GM19239 (cell line): ENCODE measurements at regions not wholly inside any gene's neighbourhood (a gene's known extent, or its start where the extent isn't known, plus 50 kb on each side); places are given as distances from the start of the nearest gene placed in this dataset.

ENCODE experiments used
- DNase-seq: peaks from one replicate; pipeline ENCODE4 v3.0.0; 2011; ENCODE audit warnings: low spot score; ENCODE audit not compliant: insufficient read length
- FAIRE-seq: peaks from 2 replicates; lab custom pipeline; 2011; peaks lifted over from hg19 to GRCh38; lab: Jason Lieb, UNC

DNA sequence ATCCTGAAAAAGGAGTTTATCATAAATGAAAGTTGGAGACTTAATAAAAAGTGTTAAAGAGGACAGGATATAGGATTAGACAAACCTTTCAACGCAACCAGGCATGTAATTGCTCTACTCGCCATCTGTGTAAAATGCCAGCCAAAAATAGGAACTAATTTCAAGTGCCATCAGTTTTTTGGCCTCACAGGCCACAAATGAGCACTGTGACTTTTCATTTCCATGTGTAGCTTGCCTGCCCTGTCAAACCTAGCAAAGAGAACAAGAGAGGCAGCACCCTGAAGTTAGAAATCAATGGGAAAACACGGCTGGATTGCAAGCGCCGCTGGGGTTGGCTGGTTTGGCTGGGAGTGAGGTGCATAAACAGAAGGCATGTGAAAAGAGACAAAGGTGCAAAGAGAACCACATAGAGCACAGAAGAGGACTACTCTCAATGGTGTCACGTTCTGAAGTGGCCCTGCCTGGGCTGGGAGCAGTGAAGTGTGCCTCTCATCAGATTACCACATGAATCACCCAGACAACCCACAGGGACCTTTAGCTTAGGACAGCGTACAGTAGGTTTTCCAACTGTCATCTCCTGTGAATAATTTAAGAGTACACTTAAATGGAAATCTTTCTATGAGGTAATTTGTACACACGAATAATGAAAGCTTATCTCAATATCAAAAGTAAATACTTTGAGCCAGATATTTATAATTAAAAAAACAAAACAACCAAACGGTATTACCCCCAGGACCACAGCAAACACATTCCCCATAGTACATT lies 78.0 kb upstream of the NHSL1 start:
- DNase-seq (no peak), FAIRE-seq (no peak)

DNA sequence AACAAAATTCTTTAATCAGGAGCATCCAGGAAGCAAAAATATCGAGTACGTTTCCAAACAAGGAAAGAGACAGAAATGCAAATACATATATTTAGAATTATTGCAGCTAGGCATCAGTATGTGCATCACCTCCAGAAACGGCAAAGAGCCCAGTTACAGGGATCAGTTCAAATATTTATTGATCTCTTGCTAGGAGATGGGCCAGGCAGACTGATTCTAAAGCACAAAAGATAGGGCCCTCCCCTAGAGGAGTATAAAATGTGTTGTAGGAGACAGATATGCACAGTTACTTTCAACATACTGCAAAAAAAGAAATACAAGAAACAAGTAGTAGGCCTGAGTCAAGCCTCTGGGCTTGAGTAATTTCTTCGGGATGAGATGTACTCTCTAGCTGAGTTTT lies 80.7 kb upstream of the NHSL1 start:
- FAIRE-seq (no peak), DNase-seq (no peak)

DNA sequence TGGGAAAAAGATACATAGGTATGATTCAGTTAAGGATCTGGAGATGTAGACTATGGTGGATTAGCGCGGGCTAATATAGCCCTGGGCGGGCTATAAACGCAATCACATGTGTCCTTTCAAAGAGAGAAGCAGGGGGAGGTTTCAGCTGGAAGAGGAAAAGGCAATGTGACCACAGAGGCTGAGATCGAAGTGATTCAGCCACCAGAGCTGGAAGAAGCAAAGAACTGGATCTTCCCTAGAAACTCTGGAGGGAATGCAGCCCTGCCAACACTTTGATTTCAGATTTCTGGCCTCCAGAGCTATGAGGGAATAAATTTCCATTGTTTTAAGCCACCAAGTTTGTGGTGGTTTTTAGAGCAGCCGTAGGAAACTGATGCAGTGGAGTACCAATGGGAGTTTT lies 81.5 kb upstream of the NHSL1 start:
- FAIRE-seq (no peak), DNase-seq (no peak)

DNA sequence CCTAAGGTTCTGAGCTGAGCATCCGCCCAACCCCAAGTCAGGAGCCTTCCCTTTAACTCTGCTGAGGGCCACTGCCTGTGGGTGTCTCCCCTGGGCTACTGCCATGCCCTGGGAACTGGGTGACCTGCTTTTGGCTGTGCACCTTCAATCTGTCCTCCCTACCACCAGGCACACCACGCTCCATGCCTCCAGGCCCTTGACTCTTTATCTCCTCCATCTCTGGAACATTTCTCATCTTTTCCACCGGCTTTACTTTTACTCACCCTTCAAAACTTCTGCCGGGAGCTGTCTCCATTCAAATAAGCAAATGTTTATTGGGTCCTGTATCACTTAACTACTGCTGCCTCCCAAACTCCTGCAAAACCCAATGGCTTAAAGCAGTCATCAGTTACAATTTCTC lies 83.3 kb upstream of the NHSL1 start:
- no peak for DNase-seq
- FAIRE-seq, result no peak

DNA sequence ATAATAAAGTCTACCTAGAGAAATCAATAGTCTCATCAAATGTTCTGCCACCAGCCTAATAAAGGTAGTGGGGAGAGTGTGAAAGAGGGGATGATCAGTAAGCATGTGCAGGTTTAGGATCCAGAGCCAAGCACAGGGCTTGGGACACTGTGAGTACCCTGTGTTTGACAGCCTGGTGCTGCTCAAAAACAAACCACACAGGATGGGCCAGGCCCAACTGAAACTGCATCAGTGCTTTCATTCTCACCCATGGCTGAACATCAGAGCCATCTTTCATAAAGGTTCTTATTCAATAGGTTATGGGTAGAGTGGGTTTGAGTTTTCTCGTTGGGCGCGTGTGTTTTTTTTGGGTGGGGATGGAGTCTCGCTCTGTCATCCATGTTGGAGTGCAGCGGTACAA lies 87.3 kb upstream of the NHSL1 start:
- FAIRE-seq (no peak), DNase-seq (no peak)

DNA sequence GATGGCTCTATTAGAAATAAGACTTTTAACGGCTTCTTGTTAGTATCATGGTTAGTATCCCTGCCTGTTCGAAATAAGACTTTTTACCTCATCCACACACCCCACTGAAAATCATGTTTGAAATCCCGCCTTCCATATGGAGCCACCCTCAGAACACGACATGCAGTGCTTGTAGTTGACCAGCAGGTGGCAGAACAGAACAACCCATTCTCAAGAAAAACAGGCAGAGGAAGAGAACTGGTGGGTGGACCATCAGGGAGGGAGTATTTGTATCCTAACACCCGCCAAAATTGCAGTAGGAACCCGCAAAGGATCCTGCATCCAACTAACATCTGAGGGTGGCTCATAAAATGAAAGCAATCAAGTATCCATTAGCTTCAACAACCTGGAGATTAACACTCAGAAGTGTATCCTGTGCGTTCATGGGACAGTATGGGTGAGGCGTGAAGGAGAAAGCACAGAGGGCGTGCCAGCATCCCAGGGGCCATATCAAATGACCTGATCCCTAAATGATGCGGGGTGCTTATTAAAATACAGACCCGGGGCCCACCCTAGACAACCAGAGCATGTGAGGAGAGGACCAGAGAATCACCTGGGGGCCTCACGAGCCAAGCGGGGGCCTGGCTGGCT lies 89.6 kb upstream of the NHSL1 start:
- FAIRE-seq, result peak; percentile 93
- peak; percentile 42 for DNase-seq

DNA sequence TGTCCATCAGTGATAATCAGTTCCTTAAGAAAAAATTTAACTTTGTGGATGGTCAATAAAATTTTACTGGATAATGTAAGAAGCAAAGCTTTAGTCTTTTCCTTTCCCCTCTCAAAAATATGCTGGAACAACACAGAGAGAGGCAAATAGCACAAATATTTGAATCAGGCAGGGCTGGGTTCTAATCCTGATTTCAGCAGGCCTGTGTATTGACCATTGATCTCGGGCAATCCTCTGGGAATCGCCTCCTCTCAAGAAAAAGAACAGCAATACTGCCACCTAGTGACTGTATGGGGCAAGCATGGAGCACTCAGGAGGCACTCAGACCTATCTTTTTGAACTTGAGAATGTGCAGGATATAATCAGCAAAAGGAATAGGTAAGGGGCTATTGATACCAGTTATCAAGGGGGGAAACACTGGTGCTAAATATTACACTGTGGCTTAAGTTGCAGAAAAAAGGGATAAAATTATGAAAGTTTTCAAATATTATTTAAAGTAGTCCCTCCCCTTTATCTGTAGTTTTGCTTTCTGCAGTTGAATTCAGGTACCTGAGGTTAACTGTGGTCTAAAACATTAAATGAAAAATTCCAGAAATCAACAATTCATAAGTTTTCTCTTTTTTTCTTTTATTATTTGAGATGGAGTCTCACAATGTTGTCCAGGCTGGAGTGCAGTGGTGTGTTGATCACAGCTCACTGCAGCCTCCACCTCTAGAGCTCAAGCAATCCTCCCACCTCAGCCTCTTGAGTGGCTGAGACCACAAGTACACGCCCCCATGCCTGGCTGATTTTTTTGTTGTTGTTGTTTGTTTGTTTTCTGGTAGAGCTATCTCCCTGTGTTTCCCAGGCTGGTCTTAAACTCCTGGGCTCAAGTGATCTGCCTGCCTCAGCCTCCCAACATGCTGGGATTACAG lies 91.8 kb upstream of the NHSL1 start:
- FAIRE-seq, result peak; percentile 86
- no peak for DNase-seq

DNA sequence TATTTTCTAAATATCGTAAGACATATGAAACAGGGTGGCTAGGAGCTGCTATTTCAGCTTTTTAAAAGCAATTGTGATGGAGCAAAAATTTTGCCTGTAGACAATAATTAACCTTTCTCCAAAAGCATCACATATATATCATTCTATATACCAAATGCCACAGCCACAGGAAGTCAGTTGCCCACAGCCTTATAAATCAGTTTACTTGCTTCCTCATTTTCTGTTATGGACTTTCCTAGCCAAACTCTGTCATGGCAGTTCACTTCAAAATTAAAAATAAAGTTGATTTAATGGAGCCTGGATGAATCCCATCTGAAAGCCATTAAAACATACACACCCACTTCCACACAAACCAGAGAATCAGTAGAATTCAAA lies 93.4 kb upstream of the NHSL1 start:
- no peak for FAIRE-seq

DNA sequence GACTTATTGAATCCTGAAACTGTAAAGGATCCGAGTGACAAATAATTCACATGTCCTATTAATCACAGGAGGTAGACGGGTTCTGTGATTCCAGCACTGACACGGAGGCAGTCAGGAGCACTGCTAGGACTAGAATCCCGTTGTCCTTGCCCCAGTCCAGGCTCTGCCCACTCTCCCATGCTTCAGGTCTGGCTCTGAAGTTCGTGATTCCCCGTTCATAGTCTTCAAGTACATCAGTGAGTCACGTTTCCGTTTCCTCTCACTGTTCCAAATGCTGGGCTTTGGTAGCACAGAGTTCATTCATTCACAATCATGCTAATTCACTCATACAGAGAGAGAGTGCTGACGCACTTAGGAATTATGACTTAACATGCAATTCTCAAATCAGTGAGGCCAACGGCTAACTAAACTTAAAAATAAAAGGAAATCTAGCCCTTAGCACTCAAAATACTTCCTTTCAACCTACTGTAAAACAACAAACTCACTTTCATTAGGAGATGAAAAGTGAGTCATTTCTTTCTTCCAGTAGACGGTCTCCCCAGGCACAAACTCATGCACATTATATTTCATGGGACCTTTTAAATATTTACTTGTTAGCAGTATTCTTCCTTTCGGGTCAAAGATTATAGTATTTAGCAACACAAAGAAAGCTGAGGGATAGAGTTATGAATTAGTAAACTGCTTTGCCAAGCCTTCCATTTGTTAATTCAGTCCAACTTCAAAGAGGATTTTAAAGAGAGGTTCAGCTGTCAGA lies 94.0 kb upstream of the NHSL1 start:
- FAIRE-seq (peak; percentile 92), DNase-seq (peak; percentile 26)

More for the DNA sequence above, 93.4 kb upstream of the NHSL1 start:
- DNase-seq, result no peak

DNA sequence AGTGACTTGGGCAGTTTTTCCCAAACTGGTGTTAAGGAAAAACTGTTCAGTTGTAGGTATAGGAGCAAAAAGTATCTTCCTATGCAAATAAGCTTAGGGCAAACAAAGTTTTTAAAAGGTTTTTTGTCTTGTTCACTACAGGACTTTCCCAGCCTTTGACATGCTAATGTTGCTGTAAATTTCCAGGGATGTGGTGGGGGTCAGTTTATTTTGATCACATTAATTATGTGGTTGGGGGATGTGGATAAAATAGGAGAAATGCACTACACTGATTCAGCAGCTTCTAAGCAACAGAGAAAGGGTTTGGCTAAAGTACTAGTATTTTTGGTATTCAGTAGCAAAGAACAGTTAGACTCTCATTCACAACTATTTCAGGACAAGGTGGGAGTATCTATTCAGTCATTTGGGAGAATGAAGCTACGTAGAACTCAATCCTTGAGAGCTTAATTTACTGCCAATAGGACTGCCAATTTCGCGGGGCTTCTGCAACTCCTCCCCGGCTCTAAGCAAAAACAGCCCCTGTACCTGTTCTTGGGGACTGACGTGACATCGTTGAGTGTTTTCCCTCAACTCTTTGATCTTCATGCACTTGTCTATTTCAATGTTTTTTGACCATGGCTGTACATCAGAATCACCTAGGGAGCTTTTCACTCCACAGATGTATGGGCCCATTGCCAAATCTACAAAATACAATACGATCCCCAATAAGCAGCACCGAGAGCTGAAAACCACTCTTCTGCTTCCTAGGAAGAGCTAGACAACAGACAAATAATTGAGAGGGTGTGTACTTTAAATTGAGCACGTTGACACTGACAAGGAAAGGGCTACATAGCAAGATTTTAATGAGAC lies 94.8 kb upstream of the NHSL1 start:
- FAIRE-seq, result no peak
- no peak for DNase-seq

DNA sequence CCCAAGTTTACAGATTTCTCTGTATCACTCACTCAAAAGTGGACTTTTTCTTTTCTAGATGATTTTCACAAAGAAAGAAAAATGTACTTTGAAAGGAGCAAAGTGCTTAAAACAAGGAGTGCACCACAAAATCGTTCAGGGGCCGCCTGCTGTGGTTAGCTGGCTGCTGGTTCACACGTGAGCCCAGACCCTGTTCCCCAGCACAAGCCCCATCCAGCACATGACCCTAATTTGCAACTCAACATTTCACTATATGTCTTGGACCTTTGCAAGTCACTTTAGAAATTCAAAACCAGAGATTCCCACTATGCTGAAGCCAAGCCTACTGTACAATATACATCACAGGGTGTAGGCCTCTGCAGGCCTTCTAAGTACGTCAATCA lies 95.5 kb upstream of the NHSL1 start:
- DNase-seq (no peak), FAIRE-seq (no peak)

DNA sequence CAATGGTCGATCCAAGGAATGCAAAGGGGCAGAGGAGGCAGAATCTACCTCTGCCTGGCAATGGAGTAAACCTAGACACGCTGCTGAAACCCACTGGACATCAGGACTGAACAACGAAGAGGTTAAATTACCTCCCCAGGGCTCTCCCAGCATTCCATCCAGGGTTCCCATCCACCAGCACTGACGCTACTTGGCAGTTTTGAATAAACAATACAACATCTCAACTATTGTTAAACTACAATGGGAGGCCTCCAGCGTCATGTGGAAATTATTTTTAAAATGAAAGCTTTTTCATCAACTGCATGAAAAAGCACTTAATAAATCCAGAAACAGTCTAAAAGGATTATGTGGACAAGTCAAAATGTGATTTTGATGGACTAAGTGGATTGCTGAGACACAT lies 96.8 kb upstream of the NHSL1 start:
- no peak for DNase-seq
- no peak for FAIRE-seq

DNA sequence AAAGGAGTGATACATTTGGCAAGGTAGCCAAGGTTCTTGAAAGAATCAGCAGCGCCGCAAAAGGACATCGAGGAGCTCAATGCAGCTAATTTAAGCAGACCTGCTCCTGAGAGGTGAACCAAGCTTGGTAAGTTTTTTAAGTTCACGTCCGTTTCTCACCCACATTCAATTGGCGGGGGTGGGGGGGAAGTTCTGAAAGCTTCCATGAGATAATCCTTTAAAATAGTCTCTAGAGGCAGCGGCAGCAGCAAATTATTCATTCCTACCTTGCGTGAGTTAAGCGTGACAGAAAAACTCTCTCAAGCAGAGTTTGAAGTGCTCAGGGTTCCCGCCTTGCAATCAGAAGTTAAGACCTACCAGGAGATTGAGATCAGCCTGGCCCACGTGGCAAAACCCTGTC lies 97.3 kb upstream of the NHSL1 start:
- DNase-seq (no peak), FAIRE-seq (no peak)

DNA sequence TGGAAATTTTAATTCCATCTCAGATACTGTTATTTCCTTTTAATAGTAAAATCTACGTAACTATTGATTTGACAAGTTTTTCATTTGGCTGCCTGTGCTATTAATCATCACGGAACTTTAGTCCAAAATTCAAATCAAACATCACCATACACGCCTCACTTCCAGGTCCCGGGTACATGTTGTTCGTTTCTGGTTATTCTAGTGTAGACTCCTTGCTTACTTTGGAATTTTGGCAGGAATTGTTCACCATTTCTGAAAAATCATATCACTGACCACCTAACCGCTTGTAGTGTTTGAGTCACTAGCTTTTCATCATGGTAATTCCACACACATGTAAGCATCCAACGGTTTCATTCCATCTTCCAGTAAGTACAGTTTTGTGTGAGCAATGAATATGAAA lies 98.0 kb upstream of the NHSL1 start:
- DNase-seq (no peak), FAIRE-seq (no peak)

DNA sequence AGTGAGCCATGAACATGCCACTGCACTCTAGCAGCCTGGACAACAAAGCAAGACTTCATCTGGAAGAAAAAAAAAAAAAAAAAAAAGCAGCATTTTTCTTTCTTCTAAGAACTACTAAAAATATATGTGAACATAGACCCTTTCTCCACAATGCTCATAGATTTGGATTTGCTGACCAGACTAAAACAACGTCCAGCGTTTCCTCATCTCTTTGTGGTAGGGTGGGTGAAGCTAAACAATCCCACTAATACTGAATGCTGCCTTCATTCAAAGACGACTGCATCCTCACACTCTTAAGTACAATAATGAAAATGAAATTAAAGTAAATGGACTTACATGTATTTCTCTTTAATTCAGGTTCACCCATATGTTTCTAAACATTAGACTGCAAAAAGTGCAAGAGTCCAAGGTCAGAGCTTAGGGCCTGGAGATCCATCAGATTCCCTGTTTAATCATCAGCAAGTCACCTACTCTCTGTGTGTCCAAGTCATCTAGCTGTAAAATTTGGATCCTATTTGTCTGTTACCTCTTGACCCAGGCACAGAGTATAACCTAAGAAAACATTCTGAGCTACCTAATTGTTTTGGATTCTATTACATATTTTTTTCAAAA lies 99.4 kb upstream of the NHSL1 start:
- FAIRE-seq, result no peak
- no peak for DNase-seq

DNA sequence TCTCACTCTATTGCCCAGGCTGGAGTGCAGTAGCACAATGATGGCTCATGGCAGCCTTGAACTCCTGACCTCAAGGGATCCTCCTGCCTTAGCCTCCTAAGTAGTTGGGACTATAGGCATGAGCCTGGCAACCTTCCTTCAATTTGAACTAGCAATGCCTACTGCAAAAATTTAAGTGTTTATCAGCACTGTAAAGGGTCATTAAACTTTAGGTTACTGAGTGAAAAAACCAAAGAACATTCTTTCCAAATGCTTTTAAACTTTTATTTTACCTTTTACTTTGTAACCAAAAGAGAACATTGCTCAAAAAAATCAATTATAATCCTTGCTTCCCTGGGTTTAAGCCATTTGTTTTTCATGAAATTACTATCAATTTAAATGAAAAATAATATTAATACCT lies 101.0 kb upstream of the NHSL1 start:
- no peak for DNase-seq
- no peak for FAIRE-seq

DNA sequence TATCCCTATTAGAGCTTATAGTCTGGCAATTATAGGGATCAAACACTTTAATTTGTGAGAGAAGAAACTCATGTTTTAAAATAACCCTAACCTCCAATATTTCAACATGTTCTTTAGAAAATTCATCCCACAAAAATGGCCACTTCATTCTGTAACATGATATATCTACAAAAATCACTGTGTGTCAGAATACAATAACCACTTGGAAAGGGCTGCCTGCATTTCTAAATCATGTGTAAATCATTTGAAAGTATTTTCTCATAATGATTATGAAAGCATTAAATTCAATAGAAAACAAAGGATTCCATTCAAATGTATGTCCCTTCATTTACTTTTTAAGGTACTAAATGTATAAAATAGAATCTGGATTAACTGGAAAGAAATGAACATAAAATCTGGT lies 101.4 kb upstream of the NHSL1 start:
- no peak for DNase-seq
- FAIRE-seq, result no peak

DNA sequence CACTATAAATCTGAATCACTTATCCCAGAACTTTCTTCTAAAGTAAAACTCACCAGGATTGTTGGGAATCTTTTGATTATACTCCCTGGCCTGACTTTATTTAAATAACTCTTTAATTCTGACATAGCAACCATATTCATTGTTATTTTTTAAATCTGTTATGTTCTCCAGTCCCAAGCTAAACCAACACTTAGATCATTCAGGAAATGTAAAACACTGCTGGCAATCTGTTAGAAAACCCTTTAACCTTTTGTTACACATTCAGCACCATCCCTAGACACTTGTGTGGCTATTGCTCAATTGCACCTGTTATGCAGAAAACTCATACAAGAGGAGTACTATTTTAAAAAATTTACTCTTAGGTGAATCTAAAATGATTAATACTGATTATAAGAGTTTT lies 101.8 kb upstream of the NHSL1 start:
- FAIRE-seq (no peak), DNase-seq (no peak)

DNA sequence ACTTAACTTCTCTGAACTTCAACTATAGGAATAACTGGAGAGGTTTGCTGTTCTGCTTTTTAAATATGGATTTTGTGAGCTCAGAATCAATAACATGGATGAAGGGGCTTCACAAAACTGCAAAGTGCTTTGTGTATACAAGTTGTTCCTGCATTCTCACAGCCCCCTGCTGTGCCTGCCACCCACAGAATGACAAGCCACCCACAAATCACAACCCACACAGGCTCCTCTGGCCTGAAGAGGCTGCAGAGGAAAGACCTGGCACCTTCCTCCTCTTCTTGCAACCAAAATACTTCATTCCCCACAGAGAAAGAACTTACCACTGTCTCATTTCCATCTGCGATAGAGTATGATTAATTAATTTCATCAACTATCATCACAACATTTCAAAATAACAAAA lies 106.7 kb upstream of the NHSL1 start:
- DNase-seq (no peak), FAIRE-seq (no peak)
